ENCODE measurements at regions not wholly inside any gene's neighbourhood (a gene's known extent, or its start where the extent isn't known, plus 50 kb on each side); places are given as distances from the start of the nearest gene placed in this dataset.

DNA sequence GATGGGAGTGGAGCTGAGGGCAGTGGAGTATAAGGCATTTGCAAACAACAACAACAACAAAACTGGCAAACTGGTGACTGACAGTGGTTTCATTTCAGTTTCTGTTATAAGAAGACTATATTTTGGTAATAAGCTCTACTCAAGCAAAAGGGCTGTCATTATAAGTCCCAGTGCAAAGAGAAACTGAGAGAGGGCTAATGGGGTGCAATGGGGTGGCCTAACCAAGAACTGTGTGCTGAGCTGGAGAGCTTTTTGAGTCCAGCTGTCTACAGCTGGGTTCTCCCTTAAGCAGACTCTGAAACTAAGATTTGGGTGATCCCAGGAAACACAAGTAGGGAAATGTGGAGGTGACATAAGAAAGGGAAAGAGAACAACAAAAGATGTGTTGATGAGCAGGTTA lies 439.3 kb downstream of the ADRA2A start:
- DNase-seq (ENCODE audit: low read depth, low spot score) = no peak
- POLR2A ChIA-PET = no interaction called here
- in situ Hi-C loops (cut with MboI) (no loop called here), intact Hi-C loops (cut with micrococcal nuclease; ENCODE audit: unreplicated experiment) (no loop called here)
- TF ChIP-seq BRCA1 (IDR thresholded peaks at IDR 0.05; ENCODE audit: low read depth, low read length) = no peak
- no peak for TF ChIP-seq SRF (IDR thresholded peaks at IDR 0.05; ENCODE audit: low read depth in 2 of 2, low read length in 2 of 2)
- no peak for TF ChIP-seq PAX5 (IDR thresholded peaks at IDR 0.05; ENCODE audit: borderline replicate concordance, low read depth, low read length)
- no peak for TF ChIP-seq ZBED1 (IDR thresholded peaks at IDR 0.05; ENCODE audit: borderline replicate concordance)
- no peak for TF ChIP-seq RUNX3 (IDR thresholded peaks at IDR 0.05; ENCODE audit: low read length)
- TF ChIP-seq POU2F2 (IDR thresholded peaks at IDR 0.05; ENCODE audit: borderline replicate concordance, low read depth, low read length) = no peak
- TF ChIP-seq, protein P1, sequence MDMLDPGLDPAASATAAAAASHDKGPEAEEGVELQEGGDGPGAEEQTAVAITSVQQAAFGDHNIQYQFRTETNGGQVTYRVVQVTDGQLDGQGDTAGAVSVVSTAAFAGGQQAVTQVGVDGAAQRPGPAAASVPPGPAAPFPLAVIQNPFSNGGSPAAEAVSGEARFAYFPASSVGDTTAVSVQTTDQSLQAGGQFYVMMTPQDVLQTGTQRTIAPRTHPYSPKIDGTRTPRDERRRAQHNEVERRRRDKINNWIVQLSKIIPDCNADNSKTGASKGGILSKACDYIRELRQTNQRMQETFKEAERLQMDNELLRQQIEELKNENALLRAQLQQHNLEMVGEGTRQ (IDR thresholded peaks at IDR 0.05; ENCODE audit: borderline replicate concordance, low read depth, low read length) = no peak
- BruUV-seq (replicated peaks) = no TSS peak
- H3K4me3 ChIP-seq = no peak overlapping the region
- no peak for FAIRE-seq
- no peaks in the 10 kb centered on the region for H3K4me1 ChIP-seq (ENCODE audit: control insufficient read depth, insufficient read depth, low read length)
- no peak overlapping the region for H3K9ac ChIP-seq (ENCODE audit: control insufficient read depth, insufficient read depth, low read length)
- H3K4me2 ChIP-seq (ENCODE audit: control insufficient read depth, insufficient read depth) = no peak overlapping the region
- CTCF ChIA-PET = interaction anchor here (1.1 kb wide), 1 partner anchor 82 kb away, joined by 3 read pairs; no protein-coding TSS in a partner anchor
- RAD21 ChIA-PET (ENCODE audit: unreplicated experiment) = no interaction called here
- SMC1A ChIA-PET (ENCODE audit: uncharacterized antibody, unreplicated experiment) = interaction anchor here (1.0 to 1.1 kb wide), 2 partner anchors 14 to 134 kb away, joined by 3 read pairs; no protein-coding TSS in a partner anchor
- no peak overlapping the region for H2AFZ ChIP-seq (ENCODE audit: control insufficient read depth, low read depth, low read length)
- H3K9me3 ChIP-seq (replicated peaks; ENCODE audit: control insufficient read depth, insufficient read depth, low read length) = no peaks in the 10 kb centered on the region
- H4K20me1 ChIP-seq (ENCODE audit: control insufficient read depth, insufficient read depth) = no peaks in the 10 kb centered on the region
- ATAC-seq = no peak
- no peaks in the 10 kb centered on the region for H3K36me3 ChIP-seq (ENCODE audit: control insufficient read depth in 2 of 2, insufficient read depth in 2 of 2, low read length in 1 of 2)
- no peaks in the 10 kb centered on the region for H3K27me3 ChIP-seq (replicated peaks in 1 of 2; ENCODE audit: control insufficient read depth in 2 of 2, insufficient read depth in 2 of 2, low read length in 1 of 2)
- no peaks in the 10 kb centered on the region for H3K79me2 ChIP-seq (ENCODE audit: control insufficient read depth, insufficient read depth, low read length)
- H3K27ac ChIP-seq (ENCODE audit: control insufficient read depth, insufficient read depth) = no peak overlapping the region

DNA sequence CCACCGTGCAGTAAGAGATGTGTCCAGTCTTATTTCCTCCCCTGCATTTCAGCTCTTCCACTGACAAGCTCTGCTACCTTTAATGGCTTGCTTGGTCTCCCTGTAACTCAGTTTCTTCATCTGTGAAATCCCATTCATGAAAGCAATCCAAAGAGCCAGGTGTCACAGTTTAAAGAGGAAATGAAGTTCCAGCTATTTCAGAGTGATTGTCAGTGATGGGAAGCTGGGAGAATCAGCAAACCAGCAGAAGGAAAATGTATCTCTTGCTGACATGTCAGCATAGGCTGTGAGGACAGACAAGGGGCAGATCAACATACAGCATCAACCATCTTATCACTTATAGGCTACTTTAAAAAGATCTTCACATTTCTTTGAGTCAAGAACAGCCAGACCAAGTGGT lies 445.3 kb downstream of the ADRA2A start:
- ATAC-seq (no peak), DNase-seq (ENCODE audit: low read depth, low spot score) (no peak), FAIRE-seq (no peak)
- no peaks in the 10 kb centered on the region for H3K27me3 ChIP-seq (replicated peaks in 1 of 2; ENCODE audit: control insufficient read depth in 2 of 2, insufficient read depth in 2 of 2, low read length in 1 of 2)
- no peak overlapping the region for H3K27ac ChIP-seq (ENCODE audit: control insufficient read depth, insufficient read depth)
- WGBS (ENCODE audit: insufficient coverage, insufficient replicate concordance, low lambda C conversion rate, missing lambda C conversion rate) = 0% methylated on average over 1 of the region's 1 CpG
- ChIA-PET POLR2A (no interaction called here), SMC1A (ENCODE audit: uncharacterized antibody, unreplicated experiment) (no interaction called here), CTCF (no interaction called here), RAD21 (ENCODE audit: unreplicated experiment) (no interaction called here)
- H3K4me2 ChIP-seq (ENCODE audit: control insufficient read depth, insufficient read depth) = no peak overlapping the region
- BruUV-seq (replicated peaks) = no TSS peak
- H3K9ac ChIP-seq (ENCODE audit: control insufficient read depth, insufficient read depth, low read length) = no peak overlapping the region
- H3K79me2 ChIP-seq (ENCODE audit: control insufficient read depth, insufficient read depth, low read length) = no peaks in the 10 kb centered on the region
- intact Hi-C loops (cut with micrococcal nuclease; ENCODE audit: unreplicated experiment) (no loop called here), in situ Hi-C loops (cut with MboI) (no loop called here)
- H3K4me1 ChIP-seq (ENCODE audit: control insufficient read depth, insufficient read depth, low read length) = no peaks in the 10 kb centered on the region
- H3K4me3 ChIP-seq = no peak overlapping the region
- H4K20me1 ChIP-seq (ENCODE audit: control insufficient read depth, insufficient read depth) = no peaks in the 10 kb centered on the region
- no peak overlapping the region for H2AFZ ChIP-seq (ENCODE audit: control insufficient read depth, low read depth, low read length)
- H3K36me3 ChIP-seq (ENCODE audit: control insufficient read depth in 2 of 2, insufficient read depth in 2 of 2, low read length in 1 of 2) = no peaks in the 10 kb centered on the region
- H3K9me3 ChIP-seq (replicated peaks; ENCODE audit: control insufficient read depth, insufficient read depth, low read length) = no peaks in the 10 kb centered on the region
- TF ChIP-seq POLR2AphosphoS2 (IDR thresholded peaks at IDR 0.05; ENCODE audit: low read depth, low read length) = no peak
- TF ChIP-seq, protein P2, sequence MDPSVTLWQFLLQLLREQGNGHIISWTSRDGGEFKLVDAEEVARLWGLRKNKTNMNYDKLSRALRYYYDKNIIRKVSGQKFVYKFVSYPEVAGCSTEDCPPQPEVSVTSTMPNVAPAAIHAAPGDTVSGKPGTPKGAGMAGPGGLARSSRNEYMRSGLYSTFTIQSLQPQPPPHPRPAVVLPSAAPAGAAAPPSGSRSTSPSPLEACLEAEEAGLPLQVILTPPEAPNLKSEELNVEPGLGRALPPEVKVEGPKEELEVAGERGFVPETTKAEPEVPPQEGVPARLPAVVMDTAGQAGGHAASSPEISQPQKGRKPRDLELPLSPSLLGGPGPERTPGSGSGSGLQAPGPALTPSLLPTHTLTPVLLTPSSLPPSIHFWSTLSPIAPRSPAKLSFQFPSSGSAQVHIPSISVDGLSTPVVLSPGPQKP (IDR thresholded peaks at IDR 0.05; ENCODE audit: low read depth, low read length) = no peak
- TF ChIP-seq, protein P3, sequence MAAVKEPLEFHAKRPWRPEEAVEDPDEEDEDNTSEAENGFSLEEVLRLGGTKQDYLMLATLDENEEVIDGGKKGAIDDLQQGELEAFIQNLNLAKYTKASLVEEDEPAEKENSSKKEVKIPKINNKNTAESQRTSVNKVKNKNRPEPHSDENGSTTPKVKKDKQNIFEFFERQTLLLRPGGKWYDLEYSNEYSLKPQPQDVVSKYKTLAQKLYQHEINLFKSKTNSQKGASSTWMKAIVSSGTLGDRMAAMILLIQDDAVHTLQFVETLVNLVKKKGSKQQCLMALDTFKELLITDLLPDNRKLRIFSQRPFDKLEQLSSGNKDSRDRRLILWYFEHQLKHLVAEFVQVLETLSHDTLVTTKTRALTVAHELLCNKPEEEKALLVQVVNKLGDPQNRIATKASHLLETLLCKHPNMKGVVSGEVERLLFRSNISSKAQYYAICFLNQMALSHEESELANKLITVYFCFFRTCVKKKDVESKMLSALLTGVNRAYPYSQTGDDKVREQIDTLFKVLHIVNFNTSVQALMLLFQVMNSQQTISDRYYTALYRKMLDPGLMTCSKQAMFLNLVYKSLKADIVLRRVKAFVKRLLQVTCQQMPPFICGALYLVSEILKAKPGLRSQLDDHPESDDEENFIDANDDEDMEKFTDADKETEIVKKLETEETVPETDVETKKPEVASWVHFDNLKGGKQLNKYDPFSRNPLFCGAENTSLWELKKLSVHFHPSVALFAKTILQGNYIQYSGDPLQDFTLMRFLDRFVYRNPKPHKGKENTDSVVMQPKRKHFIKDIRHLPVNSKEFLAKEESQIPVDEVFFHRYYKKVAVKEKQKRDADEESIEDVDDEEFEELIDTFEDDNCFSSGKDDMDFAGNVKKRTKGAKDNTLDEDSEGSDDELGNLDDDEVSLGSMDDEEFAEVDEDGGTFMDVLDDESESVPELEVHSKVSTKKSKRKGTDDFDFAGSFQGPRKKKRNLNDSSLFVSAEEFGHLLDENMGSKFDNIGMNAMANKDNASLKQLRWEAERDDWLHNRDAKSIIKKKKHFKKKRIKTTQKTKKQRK (IDR thresholded peaks at IDR 0.05; ENCODE audit: low read depth, low read length) = no peak
- TF ChIP-seq CHD4 (IDR thresholded peaks at IDR 0.05) = no peak
- no peak for TF ChIP-seq DPF2 (IDR thresholded peaks at IDR 0.05)
